SU-DHL-6 (cell line): ENCODE measurements at regions not wholly inside any gene's neighbourhood (a gene's known extent, or its start where the extent isn't known, plus 50 kb on each side); places are given as distances from the start of the nearest gene placed in this dataset.

Source experiments
- H2AFZ ChIP-seq: fragments of 200-600 bp; sonication (generic); 2 replicates; pipeline ENCODE4 v1.6.1; 2014; ENCODE audit warnings: low read depth, mild to moderate bottlenecking, moderate library complexity, mixed read lengths, antibody characterized with exemption, low read length; ENCODE audit not compliant: severe bottlenecking
- H3F3A ChIP-seq: fragments of 200-600 bp; shearing (Covaris generic); 2 replicates; pipeline ENCODE4 v1.6.0; 2016; ENCODE audit warnings: antibody characterized with exemption, mild to moderate bottlenecking; ENCODE audit not compliant: insufficient read depth
- H3K27ac ChIP-seq: fragments of 200-600 bp; sonication (generic); 2 replicates; pipeline ENCODE4 v1.5.1; 2016; ENCODE audit warnings: low read depth, mild to moderate bottlenecking, low read length, moderate library complexity, mixed read lengths
- H3K27me3 ChIP-seq: fragments of 200-600 bp; sonication (generic), shearing (Covaris generic); 2 replicates; pipeline ENCODE4 v1.6.0; 2014; ENCODE audit warnings: mild to moderate bottlenecking, low read length
- H3K36me3 ChIP-seq: fragments of 200-600 bp; sonication (generic); 2 replicates; pipeline ENCODE4 v1.6.1; 2014; ENCODE audit warnings: mild to moderate bottlenecking, low read length, mixed read lengths
- H3K4me2 ChIP-seq: fragments of 300-600, 200-600 bp; shearing (Covaris generic), sonication (generic); 2 replicates; pipeline ENCODE4 v1.6.0; 2014; ENCODE audit warnings: low read length, low read depth, mild to moderate bottlenecking; ENCODE audit not compliant: poor library complexity, severe bottlenecking
- H3K4me3 ChIP-seq: fragments of 200-600 bp; sonication (generic); 2 replicates; pipeline ENCODE4 v1.5.1; 2014; ENCODE audit warnings: antibody characterized with exemption, low read length, mild to moderate bottlenecking, mixed read lengths; ENCODE audit not compliant: insufficient read depth, poor library complexity, severe bottlenecking
- H3K79me2 ChIP-seq: fragments of 200-600 bp; sonication (generic); 2 replicates; pipeline ENCODE4 v1.6.1; 2014; ENCODE audit warnings: mild to moderate bottlenecking, low read length, moderate library complexity; ENCODE audit not compliant: insufficient read depth
- H3K9ac ChIP-seq: fragments of 200-600 bp; sonication (generic); 2 replicates; pipeline ENCODE4 v1.7.0; 2014; ENCODE audit warnings: mild to moderate bottlenecking, low read length
- H3K9me2 ChIP-seq: fragments of 200-600 bp; sonication (generic); replicated peaks from 2 replicates; pipeline ENCODE4 v1.6.1; 2014; ENCODE audit warnings: low read length; ENCODE audit not compliant: insufficient read depth
- H3K9me3 ChIP-seq: fragments of 200-600 bp; sonication (generic); 2 replicates; pipeline ENCODE4 v1.6.1; 2014; ENCODE audit warnings: low read length, mixed read lengths; ENCODE audit not compliant: insufficient read depth
- H4K20me1 ChIP-seq: fragments of 200-600 bp; sonication (generic); 2 replicates; pipeline ENCODE4 v1.6.1; 2014; ENCODE audit warnings: low read depth, mild to moderate bottlenecking, antibody characterized with exemption, low read length, moderate library complexity, mixed read lengths
- EZH2phosphoT487 ChIP-seq: fragments of 200-600 bp; sonication (generic), shearing (Covaris generic); conservative IDR thresholded peaks from 2 replicates; pipeline ENCODE4 v1.6.1; 2018; ENCODE audit warnings: mild to moderate bottlenecking, antibody characterized with exemption, low read length, moderate library complexity, mixed read lengths
- TF ChIP-seq, protein P1 (sequence below): fragments of 200-600 bp; sonication (generic); IDR thresholded peaks from one replicate; pipeline ENCODE4 v1.5.1; 2017; ENCODE audit warnings: antibody characterized with exemption, mild to moderate bottlenecking, low read length, moderate library complexity; ENCODE audit not compliant: insufficient read depth, poor library complexity, severe bottlenecking

DNA sequence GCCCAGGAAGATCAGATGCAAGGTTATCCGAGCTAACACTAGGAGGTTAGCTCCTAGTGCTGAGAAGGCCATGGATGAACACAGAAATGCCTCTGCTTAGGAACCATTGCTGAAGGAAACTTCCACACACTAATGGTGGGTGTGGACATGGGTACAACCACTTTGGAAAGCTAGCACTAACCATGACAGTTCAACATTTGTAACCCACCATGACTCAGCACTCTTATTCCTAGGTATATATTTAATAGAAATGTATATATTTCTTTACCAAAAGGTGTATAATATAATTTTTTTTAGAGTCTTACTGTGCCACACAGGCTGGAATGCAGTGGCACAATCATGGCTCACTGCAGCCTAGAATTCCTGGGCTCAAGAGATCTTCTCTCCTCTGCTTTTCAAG lies 85.3 kb upstream of the BTBD3 start:
- Histone ChIP-seq H3K4me3 (no peak overlapping the region), H3K79me2 (no peaks in the 10 kb centered on the region), H3K9ac (no peak overlapping the region), H3K36me3 (no peaks in the 10 kb centered on the region), H3F3A (no peaks in the 10 kb centered on the region), H3K27ac (no peak overlapping the region), H3K4me2 (no peak overlapping the region), H3K27me3 (no peaks in the 10 kb centered on the region), H2AFZ (no peak overlapping the region), H4K20me1 (no peaks in the 10 kb centered on the region), H3K9me2 (no peaks in the 10 kb centered on the region), H3K9me3 (no peaks in the 10 kb centered on the region)
- TF ChIP-seq, protein P1, sequence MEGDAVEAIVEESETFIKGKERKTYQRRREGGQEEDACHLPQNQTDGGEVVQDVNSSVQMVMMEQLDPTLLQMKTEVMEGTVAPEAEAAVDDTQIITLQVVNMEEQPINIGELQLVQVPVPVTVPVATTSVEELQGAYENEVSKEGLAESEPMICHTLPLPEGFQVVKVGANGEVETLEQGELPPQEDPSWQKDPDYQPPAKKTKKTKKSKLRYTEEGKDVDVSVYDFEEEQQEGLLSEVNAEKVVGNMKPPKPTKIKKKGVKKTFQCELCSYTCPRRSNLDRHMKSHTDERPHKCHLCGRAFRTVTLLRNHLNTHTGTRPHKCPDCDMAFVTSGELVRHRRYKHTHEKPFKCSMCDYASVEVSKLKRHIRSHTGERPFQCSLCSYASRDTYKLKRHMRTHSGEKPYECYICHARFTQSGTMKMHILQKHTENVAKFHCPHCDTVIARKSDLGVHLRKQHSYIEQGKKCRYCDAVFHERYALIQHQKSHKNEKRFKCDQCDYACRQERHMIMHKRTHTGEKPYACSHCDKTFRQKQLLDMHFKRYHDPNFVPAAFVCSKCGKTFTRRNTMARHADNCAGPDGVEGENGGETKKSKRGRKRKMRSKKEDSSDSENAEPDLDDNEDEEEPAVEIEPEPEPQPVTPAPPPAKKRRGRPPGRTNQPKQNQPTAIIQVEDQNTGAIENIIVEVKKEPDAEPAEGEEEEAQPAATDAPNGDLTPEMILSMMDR, result no peak
- TF ChIP-seq EZH2phosphoT487, result no peak

DNA sequence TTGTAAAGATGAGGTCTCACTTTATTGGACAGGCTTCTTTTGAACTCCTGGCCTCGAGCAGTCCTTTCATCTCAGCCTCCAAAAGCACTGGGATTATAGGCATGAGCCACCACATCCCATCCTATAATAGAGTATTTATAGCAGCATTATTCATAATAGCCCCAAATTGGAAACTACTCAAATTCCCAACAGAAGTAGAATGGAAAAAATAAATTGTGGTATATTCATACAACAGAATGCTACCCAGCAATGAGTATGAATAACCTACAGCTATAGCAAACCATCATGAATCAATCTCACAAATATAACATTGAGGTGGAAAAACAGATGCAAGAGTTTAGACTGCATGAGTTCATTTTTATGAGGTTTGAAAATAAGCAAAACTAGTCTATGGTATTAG lies 84.8 kb upstream of the BTBD3 start:
- Histone ChIP-seq H3K79me2 (no peaks in the 10 kb centered on the region), H3K9ac (no peak overlapping the region), H3K36me3 (no peaks in the 10 kb centered on the region), H3K4me2 (no peak overlapping the region), H3K9me3 (no peaks in the 10 kb centered on the region), H3K27ac (no peak overlapping the region), H2AFZ (no peak overlapping the region), H3F3A (no peaks in the 10 kb centered on the region), H3K27me3 (no peaks in the 10 kb centered on the region), H3K4me3 (no peak overlapping the region), H4K20me1 (no peaks in the 10 kb centered on the region), H3K9me2 (no peaks in the 10 kb centered on the region)
- no peak for TF ChIP-seq EZH2phosphoT487
- TF ChIP-seq, protein P1, result no peak

DNA sequence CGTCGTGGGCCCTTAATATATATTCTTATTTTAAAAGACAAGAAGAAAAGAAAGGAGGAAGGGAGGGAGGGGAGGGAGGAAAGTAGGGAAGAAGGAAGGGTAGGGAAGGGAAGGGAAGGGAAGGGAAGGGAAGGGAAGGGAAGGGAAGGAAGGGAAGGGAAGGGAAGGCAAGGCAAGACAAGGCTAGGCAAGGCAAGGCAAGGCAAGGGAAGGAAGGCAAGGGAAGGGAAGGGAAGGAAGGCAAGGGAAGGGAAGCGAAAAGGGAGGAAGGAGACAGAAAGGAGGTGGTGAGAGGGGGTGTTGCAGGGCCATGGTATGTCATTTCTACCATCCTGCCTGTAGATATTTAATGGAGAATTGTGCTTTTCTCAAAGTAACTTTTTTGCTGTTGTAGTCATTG lies 83.9 kb upstream of the BTBD3 start:
- Histone ChIP-seq H3F3A (no peaks in the 10 kb centered on the region), H3K27me3 (no peaks in the 10 kb centered on the region), H3K79me2 (no peaks in the 10 kb centered on the region), H3K9ac (no peak overlapping the region), H3K36me3 (no peaks in the 10 kb centered on the region), H3K4me2 (no peak overlapping the region), H2AFZ (no peak overlapping the region), H3K9me3 (no peaks in the 10 kb centered on the region), H4K20me1 (no peaks in the 10 kb centered on the region), H3K4me3 (no peak overlapping the region), H3K9me2 (no peaks in the 10 kb centered on the region), H3K27ac (no peak overlapping the region)
- TF ChIP-seq, protein P1, result no peak
- no peak for TF ChIP-seq EZH2phosphoT487
